Neural cell (in vitro differentiated cells): ENCODE measurements at regions not wholly inside any gene's neighbourhood (a gene's known extent, or its start where the extent isn't known, plus 50 kb on each side); places are given as distances from the start of the nearest gene placed in this dataset.

ENCODE experiments used
- RAD21 ChIP-seq: fragments of 450-650 bp; conservative IDR thresholded peaks from 2 replicates; pipeline ENCODE4 v1.6.1; 2014; ENCODE audit warnings: antibody characterized with exemption, mild to moderate bottlenecking, moderate library complexity
- TF ChIP-seq, protein P1 (sequence below): fragments of 450-650 bp; IDR thresholded peaks from 2 replicates; pipeline ENCODE4 v1.5.1; 2014; ENCODE audit warnings: antibody characterized with exemption, mild to moderate bottlenecking, moderate library complexity; ENCODE audit not compliant: poor library complexity, severe bottlenecking

DNA sequence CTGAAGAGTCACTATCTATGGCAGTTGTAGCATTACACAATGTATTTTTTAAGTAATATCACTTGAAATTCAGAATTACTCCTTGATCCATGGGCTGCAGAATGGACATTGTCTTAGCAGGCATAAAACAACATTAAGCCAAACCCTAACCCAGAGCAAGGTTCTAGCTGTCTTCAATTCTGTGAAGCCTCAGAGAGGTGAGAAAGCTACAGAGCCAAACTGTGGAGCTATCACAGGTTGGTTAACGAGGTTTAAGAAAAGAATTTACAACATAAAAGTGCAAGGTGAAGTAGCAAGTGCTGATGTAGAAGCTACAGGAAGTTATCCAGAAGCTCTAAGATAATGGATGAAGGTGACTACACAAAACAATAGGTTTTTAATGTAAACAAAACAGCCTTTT, 582.7 kb upstream of the POT1 start:
- TF ChIP-seq, protein P1, sequence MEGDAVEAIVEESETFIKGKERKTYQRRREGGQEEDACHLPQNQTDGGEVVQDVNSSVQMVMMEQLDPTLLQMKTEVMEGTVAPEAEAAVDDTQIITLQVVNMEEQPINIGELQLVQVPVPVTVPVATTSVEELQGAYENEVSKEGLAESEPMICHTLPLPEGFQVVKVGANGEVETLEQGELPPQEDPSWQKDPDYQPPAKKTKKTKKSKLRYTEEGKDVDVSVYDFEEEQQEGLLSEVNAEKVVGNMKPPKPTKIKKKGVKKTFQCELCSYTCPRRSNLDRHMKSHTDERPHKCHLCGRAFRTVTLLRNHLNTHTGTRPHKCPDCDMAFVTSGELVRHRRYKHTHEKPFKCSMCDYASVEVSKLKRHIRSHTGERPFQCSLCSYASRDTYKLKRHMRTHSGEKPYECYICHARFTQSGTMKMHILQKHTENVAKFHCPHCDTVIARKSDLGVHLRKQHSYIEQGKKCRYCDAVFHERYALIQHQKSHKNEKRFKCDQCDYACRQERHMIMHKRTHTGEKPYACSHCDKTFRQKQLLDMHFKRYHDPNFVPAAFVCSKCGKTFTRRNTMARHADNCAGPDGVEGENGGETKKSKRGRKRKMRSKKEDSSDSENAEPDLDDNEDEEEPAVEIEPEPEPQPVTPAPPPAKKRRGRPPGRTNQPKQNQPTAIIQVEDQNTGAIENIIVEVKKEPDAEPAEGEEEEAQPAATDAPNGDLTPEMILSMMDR: no peak
- no peak for TF ChIP-seq RAD21
